Calu3 (cell line): ENCODE measurements at regions not wholly inside any gene's neighbourhood (a gene's known extent, or its start where the extent isn't known, plus 50 kb on each side); places are given as distances from the start of the nearest gene placed in this dataset.

ENCODE experiments used
- BruUV-seq: library from RNA; stranded (reverse); fragments of 400-500 nt; replicated peaks from 2 replicates; lab custom pipeline; 2021; lab: Mats Ljungman, UMichigan
- CTCF ChIA-PET: fragments of 300-600 bp; sonication (Branson Sonifier 250); formaldehyde crosslinking; loops from one replicate; lab custom pipeline; 2022; ENCODE audit warnings: antibody characterized with exemption; lab: Charles Lee
- DNase-seq: peaks from one replicate; pipeline ENCODE4 v3.0.0; 2022
- H3K27ac Mint-ChIP-seq: one replicate; pipeline ENCODE4 v1.8.0; 2022; ENCODE audit warnings: mixed read lengths; ENCODE audit not compliant: unreplicated experiment
- H3K27me3 Mint-ChIP-seq: one replicate; pipeline ENCODE4 v1.8.0; 2022; ENCODE audit warnings: mixed read lengths; ENCODE audit not compliant: unreplicated experiment
- H3K36me3 Mint-ChIP-seq: one replicate; pipeline ENCODE4 v1.8.0; 2022; ENCODE audit warnings: mild to moderate bottlenecking, moderate library complexity, mixed read lengths; ENCODE audit not compliant: insufficient read depth, unreplicated experiment
- H3K4me1 Mint-ChIP-seq: one replicate; pipeline ENCODE4 v1.8.0; 2022; ENCODE audit warnings: mild to moderate bottlenecking, low read depth, mixed read lengths; ENCODE audit not compliant: unreplicated experiment
- H3K4me3 Mint-ChIP-seq: one replicate; pipeline ENCODE4 v1.8.0; 2022; ENCODE audit warnings: mild to moderate bottlenecking, low read depth, moderate library complexity, mixed read lengths; ENCODE audit not compliant: unreplicated experiment
- H3K9me3 Mint-ChIP-seq: one replicate; pipeline ENCODE4 v1.8.0; 2022; ENCODE audit warnings: low read depth, mixed read lengths; ENCODE audit not compliant: unreplicated experiment
- CTCF ChIP-seq: fragments of 200-600 bp; IDR thresholded peaks from one replicate; pipeline ENCODE4 v1.8.0; 2022; ENCODE audit warnings: antibody characterized with exemption; ENCODE audit not compliant: unreplicated experiment
- intact Hi-C: fragments of 100-400 bp; cut with micrococcal nuclease; formaldehyde crosslinking; loops from one replicate; pipeline ENCODE4 v1.10.0; 2022; ENCODE audit not compliant: unreplicated experiment

GRCh38 chr4:43126595-43126994 lies 234.1 kb downstream of the GRXCR1 start:
- Mint-ChIP-seq H3K9me3 (peaks cover 8% of the 10 kb centered on the region), H3K27ac (no peak overlapping the region), H3K27me3 (no peaks in the 10 kb centered on the region), H3K4me3 (no peak overlapping the region), H3K4me1 (no peaks in the 10 kb centered on the region), H3K36me3 (no peaks in the 10 kb centered on the region)
- intact Hi-C loops, result no loop called here
- CTCF ChIA-PET, result no interaction called here
- no peak for TF ChIP-seq CTCF
- no TSS peak for BruUV-seq
- DNase-seq, result no peak

GRCh38 chr4:43130228-43131021 lies 237.9 kb downstream of the GRXCR1 start:
- Mint-ChIP-seq H3K9me3 (peaks cover 4% of the 10 kb centered on the region), H3K27ac (no peak overlapping the region), H3K27me3 (no peaks in the 10 kb centered on the region), H3K4me1 (no peaks in the 10 kb centered on the region), H3K4me3 (no peak overlapping the region), H3K36me3 (no peaks in the 10 kb centered on the region)
- CTCF ChIA-PET, result no interaction called here
- no peak for TF ChIP-seq CTCF
- no TSS peak for BruUV-seq
- no peak for DNase-seq
- intact Hi-C loops, result loop anchor here (5.0 kb wide), 2 partner anchors 342 to 1502 kb away; no protein-coding TSS in a partner anchor

GRCh38 chr4:43132010-43132582 lies 239.6 kb downstream of the GRXCR1 start:
- intact Hi-C loops, result loop anchor here (5.0 kb wide), 2 partner anchors 340 to 1500 kb away; no protein-coding TSS in a partner anchor
- no TSS peak for BruUV-seq
- TF ChIP-seq CTCF, result peak; percentile 34
- Mint-ChIP-seq H3K4me1 (no peaks in the 10 kb centered on the region), H3K9me3 (no peaks in the 10 kb centered on the region), H3K27me3 (no peaks in the 10 kb centered on the region), H3K4me3 (no peak overlapping the region), H3K36me3 (no peaks in the 10 kb centered on the region), H3K27ac (no peak overlapping the region)
- DNase-seq, result peak; percentile 54
- CTCF ChIA-PET, result interaction anchor here (0.8 kb wide), 1 partner anchor 324 kb away, joined by 3 read pairs; no protein-coding TSS in a partner anchor

GRCh38 chr4:43133566-43133965 lies 241.1 kb downstream of the GRXCR1 start:
- no peaks in the 10 kb centered on the region for H3K4me1 Mint-ChIP-seq
- H3K9me3 Mint-ChIP-seq, result no peaks in the 10 kb centered on the region
- DNase-seq, result no peak
- H3K27ac Mint-ChIP-seq, result no peak overlapping the region
- no peak for TF ChIP-seq CTCF
- CTCF ChIA-PET, result no interaction called here
- H3K36me3 Mint-ChIP-seq, result no peaks in the 10 kb centered on the region
- BruUV-seq, result no TSS peak
- H3K27me3 Mint-ChIP-seq, result no peaks in the 10 kb centered on the region
- no peak overlapping the region for H3K4me3 Mint-ChIP-seq
- intact Hi-C loops, result loop anchor here (5.0 kb wide), 2 partner anchors 339 to 1499 kb away; no protein-coding TSS in a partner anchor
